ENCODE measurements at regions not wholly inside any gene's neighbourhood (a gene's known extent, or its start where the extent isn't known, plus 50 kb on each side); places are given as distances from the start of the nearest gene placed in this dataset.

DNA sequence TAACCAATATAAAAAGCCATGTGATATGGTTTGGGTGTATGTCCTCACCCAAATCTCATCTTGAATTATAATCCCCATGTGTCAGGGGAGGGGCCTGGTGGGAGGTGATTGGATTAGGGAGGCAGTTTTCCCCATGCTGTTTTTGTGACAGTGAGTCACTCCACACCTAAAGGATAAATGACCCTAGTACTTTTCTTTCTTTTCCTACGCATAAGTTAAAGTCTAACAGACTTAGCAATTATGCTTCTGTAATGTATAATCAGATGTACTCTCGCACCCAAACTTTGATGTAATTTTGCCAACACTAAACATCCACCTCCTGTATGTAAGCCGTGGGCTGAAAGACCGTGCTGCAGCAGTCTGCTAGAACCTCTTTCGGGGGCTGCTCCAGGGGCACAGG, 97.2 kb upstream of the DSEL start:
- no peak overlapping the region for H3K27ac ChIP-seq
- DNase-seq (ENCODE audit: low spot score) = no peak
- H3K4me3 ChIP-seq = no peak overlapping the region
- intact Hi-C loops (cut with DNase I) = no loop called here
- H3K36me3 ChIP-seq = no peaks in the 10 kb centered on the region
- TF ChIP-seq POLR2A (IDR thresholded peaks at IDR 0.05) = no peak
- no peak for TF ChIP-seq POLR2AphosphoS5 (IDR thresholded peaks at IDR 0.05)
- TF ChIP-seq, protein P1, sequence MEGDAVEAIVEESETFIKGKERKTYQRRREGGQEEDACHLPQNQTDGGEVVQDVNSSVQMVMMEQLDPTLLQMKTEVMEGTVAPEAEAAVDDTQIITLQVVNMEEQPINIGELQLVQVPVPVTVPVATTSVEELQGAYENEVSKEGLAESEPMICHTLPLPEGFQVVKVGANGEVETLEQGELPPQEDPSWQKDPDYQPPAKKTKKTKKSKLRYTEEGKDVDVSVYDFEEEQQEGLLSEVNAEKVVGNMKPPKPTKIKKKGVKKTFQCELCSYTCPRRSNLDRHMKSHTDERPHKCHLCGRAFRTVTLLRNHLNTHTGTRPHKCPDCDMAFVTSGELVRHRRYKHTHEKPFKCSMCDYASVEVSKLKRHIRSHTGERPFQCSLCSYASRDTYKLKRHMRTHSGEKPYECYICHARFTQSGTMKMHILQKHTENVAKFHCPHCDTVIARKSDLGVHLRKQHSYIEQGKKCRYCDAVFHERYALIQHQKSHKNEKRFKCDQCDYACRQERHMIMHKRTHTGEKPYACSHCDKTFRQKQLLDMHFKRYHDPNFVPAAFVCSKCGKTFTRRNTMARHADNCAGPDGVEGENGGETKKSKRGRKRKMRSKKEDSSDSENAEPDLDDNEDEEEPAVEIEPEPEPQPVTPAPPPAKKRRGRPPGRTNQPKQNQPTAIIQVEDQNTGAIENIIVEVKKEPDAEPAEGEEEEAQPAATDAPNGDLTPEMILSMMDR (IDR thresholded peaks at IDR 0.05) = no peak
- H3K4me1 ChIP-seq (replicated peaks) = no peaks in the 10 kb centered on the region
- no peaks in the 10 kb centered on the region for H3K27me3 ChIP-seq (replicated peaks; ENCODE audit: insufficient read depth)
- no peaks in the 10 kb centered on the region for H3K9me3 ChIP-seq
- WGBS = 90% methylated on average over 5 of the region's 5 CpGs

DNA sequence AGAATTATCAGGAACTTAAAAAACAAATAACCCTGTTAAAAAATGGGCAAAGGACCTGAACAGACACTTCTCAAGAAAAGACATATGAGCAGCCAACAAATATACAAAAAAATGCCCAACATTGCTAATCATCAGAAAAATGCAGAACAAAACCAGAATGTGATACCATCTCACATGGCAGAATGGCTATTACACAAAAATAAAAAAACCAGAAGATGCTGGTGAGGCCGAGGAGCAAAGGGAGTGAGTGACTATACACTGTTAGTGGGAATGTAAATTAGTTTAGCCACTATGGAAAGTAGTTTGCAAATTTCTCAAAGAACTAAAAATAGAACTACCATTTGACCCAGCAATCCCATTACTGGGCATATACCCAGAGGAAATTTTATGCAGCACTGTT, 95.8 kb upstream of the DSEL start:
- no peak overlapping the region for H3K4me3 ChIP-seq
- H3K27me3 ChIP-seq (replicated peaks; ENCODE audit: insufficient read depth) = no peaks in the 10 kb centered on the region
- no peak overlapping the region for H3K27ac ChIP-seq
- H3K4me1 ChIP-seq (replicated peaks) = no peaks in the 10 kb centered on the region
- no peaks in the 10 kb centered on the region for H3K9me3 ChIP-seq
- intact Hi-C loops (cut with DNase I) = no loop called here
- no peak for DNase-seq (ENCODE audit: low spot score)
- 68% methylated on average over 1 of the region's 1 CpG for WGBS
- H3K36me3 ChIP-seq = no peaks in the 10 kb centered on the region
- TF ChIP-seq, protein P1 (IDR thresholded peaks at IDR 0.05) = no peak
- TF ChIP-seq POLR2A (IDR thresholded peaks at IDR 0.05) = no peak
- no peak for TF ChIP-seq POLR2AphosphoS5 (IDR thresholded peaks at IDR 0.05)

DNA sequence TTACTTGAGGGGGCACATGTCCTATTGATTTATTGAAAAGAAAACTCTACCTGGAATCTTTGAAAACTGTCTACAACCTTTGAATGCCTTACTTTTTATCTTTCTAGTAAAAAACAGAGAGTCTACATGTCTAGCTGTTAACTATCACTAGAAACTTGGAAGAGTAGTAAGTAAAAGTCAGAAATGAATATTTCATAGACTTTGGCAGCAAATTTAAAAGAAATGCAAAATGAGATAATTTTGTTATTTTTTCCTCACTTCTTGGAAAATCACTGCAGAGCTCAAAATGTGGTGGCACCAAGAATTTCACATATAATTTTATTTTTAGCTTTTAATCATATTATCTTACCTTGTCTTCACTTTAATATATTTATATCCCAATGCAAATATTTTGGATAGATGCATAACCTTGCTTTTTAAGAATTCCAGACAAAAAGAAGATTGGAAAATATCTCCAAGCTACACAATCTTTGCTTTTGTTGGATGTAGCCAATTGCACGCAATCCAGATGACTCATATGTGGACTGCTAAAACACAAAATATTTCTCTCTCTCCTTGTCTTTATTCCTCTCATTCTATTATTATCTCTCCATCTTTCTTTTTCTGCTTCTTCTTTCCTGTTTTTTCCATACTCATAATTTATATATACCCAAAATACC, 92.2 kb upstream of the DSEL start:
- Histone ChIP-seq H3K9me3 (no peaks in the 10 kb centered on the region), H3K4me1 (replicated peaks) (no peaks in the 10 kb centered on the region), H3K4me3 (no peak overlapping the region), H3K27ac (no peak overlapping the region), H3K36me3 (no peaks in the 10 kb centered on the region), H3K27me3 (replicated peaks; ENCODE audit: insufficient read depth) (no peaks in the 10 kb centered on the region)
- DNase-seq (ENCODE audit: low spot score) = no peak
- WGBS = 55% methylated on average over 1 of the region's 1 CpG
- TF ChIP-seq POLR2AphosphoS5 (IDR thresholded peaks at IDR 0.05) (no peak), POLR2A (IDR thresholded peaks at IDR 0.05) (no peak)
- TF ChIP-seq, protein P1 (IDR thresholded peaks at IDR 0.05) = no peak
- intact Hi-C loops (cut with DNase I) = no loop called here

DNA sequence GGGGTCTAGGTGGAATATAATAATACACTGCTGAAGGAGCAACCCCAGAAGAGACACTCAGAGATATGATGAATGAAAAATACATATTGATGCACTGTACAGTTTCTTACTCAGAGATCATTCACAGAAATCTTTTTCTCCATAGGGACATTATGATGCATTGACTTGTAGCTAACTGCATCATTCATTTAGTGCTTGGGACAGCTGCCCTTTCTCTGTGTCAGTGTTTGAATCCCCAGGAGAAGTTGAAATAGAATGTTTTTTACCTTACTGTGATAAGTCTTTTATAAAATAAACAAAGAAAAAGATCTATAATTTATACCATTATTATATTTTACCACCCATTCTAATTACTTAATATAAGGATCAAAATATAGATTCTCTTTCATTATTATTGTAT, 91.7 kb upstream of the DSEL start:
- TF ChIP-seq POLR2AphosphoS5 (IDR thresholded peaks at IDR 0.05) (no peak), POLR2A (IDR thresholded peaks at IDR 0.05) (no peak)
- TF ChIP-seq, protein P1 (IDR thresholded peaks at IDR 0.05) = no peak
- intact Hi-C loops (cut with DNase I) = no loop called here
- H3K27me3 ChIP-seq (replicated peaks; ENCODE audit: insufficient read depth) = no peaks in the 10 kb centered on the region
- no peak for DNase-seq (ENCODE audit: low spot score)
- H3K4me1 ChIP-seq (replicated peaks) = no peaks in the 10 kb centered on the region
- H3K9me3 ChIP-seq = no peaks in the 10 kb centered on the region
- no peak overlapping the region for H3K27ac ChIP-seq
- H3K4me3 ChIP-seq = no peak overlapping the region
- H3K36me3 ChIP-seq = no peaks in the 10 kb centered on the region
